Caki2 (cell line): ENCODE measurements at regions not wholly inside any gene's neighbourhood (a gene's known extent, or its start where the extent isn't known, plus 50 kb on each side); places are given as distances from the start of the nearest gene placed in this dataset.
"Not testable (repeated sequence)": the region's sequence is repeated elsewhere in the genome, so short reads cannot be mapped to it uniquely, and the experiment has no call there.

Source experiments
- DNase-seq: peaks from one replicate; pipeline ENCODE4 v3.0.0-alpha.2; 2015; ENCODE audit warnings: low read depth
- in situ Hi-C: cut with HindIII; loops from 2 replicates; pipeline ENCODE4 v1.10.0; 2016; ENCODE audit warnings: low sequenced_read_pairs, low pct_unique_long_range_greater_than_20kb, mixed read lengths

DNA sequence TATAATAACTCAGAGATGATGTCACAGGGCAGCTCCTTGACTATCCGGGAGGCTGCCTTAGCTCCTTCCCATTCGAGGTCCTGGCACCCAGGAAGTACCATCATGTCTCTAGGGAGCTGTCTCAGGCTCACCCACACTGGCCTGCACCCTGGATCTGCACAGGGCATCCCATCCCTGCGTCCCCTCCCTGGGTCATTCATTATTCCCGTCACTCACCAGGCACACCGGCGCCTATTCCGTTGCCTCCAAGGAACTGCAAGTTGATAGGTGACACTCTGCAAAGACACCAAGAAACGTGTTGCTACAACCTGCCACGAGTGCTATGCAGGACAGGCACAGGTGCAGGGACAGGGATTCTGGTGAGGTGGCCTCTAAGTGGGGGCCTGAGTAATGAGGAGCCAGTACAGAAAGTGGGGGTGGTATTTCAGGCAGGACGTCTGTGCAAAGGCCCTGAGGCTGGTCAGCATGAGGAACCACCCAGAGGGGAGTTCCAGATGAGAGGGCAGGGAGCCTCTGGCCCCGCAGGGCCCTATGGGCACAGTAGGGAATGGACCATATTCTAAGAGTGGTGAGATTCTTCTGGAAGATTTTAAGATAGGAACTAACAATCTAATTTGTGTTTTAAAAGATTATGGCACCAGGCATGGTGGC is 71.6 kb upstream of the SHANK2 start:
- no peak for DNase-seq
- in situ Hi-C loops = no loop called here

GRCh38 chr11:71322861-71323582 is 70.6 kb upstream of the SHANK2 start:
- DNase-seq = no peak
- in situ Hi-C loops = no loop called here

GRCh38 chr11:71322192-71322735 is 69.9 kb upstream of the SHANK2 start:
- in situ Hi-C loops = no loop called here
- DNase-seq = no peak

DNA sequence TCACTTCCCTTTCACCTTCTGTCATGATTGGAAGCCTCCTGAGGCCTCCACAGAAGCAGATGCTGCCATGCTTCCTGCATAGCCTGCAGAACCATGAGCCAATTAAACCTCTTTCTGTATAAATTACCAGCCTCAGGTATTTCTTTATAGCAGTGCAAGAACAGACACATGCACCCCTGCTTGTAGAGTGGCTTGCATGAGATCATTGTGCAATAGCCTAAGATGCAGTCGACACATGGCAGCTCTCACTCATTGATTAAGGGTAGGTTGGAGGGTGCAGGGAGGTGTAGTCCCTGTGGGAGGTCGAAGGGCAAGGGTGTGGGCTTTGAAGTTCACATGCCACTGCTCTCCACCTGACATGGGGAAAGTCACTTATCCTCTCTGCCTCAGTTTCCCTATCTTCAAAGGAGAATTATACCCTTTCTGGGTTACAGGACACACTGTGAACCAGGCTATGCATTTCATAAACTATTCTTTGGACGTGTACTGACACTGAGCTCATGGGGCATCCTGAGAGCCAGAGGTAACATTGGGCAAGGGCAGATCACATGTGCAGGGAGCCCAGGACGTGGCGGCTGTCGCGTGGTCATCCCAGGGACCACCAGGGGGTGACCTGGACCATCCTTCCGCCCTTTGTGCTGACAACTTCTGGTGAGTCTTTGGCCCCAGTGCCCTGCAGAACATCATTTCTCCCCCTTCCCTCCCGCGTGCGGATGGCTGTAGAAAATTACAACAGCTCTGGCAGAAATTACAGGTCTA is 69.2 kb upstream of the SHANK2 start:
- in situ Hi-C loops = no loop called here
- DNase-seq = no peak

- DNase-seq = no peak
- in situ Hi-C loops = no loop called here
Observed at GRCh38 chr11:71316701-71317100, 64.3 kb upstream of the SHANK2 start.

- in situ Hi-C loops = not testable (repeated sequence)
Observed at GRCh38 chr11:71312616-71313015, 60.2 kb upstream of the SHANK2 start.

GRCh38 chr11:71311928-71312510 is 59.6 kb upstream of the SHANK2 start:
- in situ Hi-C loops = no loop called here
- DNase-seq = no peak

More at GRCh38 chr11:71312616-71313015, 60.2 kb upstream of the SHANK2 start:
- not testable (repeated sequence) for DNase-seq

- in situ Hi-C loops = no loop called here
Observed at GRCh38 chr11:71311176-71311925, 59.0 kb upstream of the SHANK2 start.

DNA sequence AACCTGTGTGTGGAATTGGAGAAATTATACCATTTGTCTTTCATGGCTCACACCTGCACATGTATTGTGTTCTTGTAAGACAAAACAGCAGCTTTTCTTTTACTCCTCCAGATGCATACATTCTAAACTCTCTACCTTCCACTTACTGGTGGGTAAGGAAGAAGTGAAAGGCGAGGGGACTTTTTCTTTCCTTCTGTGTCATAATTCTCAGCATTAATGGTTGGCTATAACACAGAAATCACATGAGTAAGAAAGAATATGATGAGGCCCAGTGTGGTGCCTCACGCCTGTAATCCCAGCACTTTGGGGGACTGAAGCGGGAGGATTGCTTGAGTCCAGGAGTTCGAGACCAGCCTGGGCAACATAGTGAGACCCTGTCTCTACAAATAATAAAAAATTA is 57.8 kb upstream of the SHANK2 start:
- in situ Hi-C loops = no loop called here
- no peak for DNase-seq

More at GRCh38 chr11:71311176-71311925, 59.0 kb upstream of the SHANK2 start:
- no peak for DNase-seq

DNA sequence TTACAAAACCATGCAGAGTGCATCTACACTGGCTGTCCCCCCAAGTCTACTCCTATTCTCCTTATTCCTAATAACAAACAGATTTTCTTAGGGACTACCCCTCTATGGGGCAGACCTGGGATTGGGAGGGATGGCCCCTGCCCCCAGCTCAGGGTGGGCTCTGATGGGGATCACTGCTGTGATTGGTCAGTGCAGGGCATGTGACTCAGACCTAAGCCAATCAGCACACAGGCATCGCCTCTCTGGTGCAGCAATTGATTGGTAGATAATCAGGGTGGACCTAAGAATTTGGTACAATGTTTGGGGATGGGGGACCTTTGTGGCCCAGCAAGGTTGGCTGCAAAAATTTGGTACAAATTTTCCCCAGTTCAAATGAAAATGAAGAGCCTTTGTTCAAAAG is 57.2 kb upstream of the SHANK2 start:
- in situ Hi-C loops = no loop called here
- DNase-seq = no peak

GRCh38 chr11:71309181-71309580 is 56.8 kb upstream of the SHANK2 start:
- in situ Hi-C loops = no loop called here

DNA sequence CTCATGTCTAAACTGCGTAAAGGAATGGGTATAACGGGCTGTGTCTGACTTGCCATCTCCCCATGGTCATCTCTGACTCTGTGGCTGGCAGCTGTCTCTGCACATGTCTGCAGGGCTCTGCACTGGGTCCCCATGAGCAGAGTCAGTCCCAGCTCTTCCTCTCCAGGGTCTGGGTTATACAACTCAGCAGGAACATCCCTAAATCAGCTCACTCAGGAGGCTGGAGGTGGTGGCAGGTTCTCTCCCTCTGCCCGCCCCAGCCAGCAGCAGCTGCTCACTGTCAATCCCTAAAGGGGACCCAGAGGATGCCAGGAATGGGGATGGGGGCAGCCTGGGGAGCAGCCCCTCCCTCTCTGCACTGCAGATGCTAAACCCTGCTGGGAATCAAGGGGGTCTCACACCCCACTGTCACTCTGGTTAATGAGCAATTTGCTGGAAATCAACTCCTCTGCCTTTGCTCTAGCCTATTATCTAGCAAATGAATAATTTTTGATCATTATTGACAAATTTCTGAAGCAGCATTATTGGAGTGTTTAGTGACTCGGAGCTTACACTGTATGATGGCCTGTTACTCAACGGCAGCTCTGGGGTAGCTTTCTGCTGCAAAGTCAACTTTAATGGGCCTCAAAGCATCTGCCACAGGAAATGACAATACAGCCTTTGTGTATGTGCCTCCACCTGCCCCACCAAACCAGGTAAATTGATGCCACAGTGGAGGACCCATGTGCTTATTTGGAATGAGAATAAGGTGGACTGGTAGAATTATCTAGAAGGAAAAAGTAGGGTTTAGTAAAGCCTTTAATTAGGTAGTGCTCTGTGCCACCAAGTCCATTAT is 55.7 kb upstream of the SHANK2 start:
- no peak for DNase-seq
- in situ Hi-C loops = no loop called here

More at GRCh38 chr11:71309181-71309580, 56.8 kb upstream of the SHANK2 start:
- DNase-seq = no peak

DNA sequence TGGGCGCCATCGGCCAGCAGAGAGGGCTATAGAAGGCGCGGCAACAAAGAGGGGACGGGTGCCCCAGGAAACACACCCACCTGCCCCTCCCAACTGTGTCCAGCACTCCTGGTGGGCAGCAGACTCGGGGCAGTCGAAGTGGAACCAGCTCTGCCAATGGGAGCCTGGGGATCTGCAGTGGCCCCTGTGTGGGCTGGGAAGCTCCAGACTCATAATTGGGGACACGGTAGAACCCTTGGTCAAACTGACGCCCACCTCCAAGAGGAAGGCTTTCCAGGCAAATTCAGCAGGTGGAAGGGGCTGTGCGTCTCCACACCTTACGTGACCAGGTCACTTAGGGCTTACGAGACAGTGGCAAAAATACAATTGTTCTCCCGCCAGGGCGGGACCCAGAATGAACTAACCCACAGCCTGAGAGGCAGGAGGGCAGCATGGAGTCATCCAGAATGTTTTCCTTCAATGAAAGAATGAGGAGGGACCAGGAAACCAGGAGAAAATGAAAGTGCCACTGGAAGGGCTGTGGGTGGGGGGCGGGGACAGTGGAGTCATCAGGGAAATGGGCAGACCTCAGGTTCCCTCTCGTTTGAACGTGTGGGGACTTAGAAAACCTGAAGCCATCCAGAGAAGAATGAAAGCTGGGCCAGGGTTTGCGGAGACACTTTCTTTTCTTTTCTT is 53.2 kb upstream of the SHANK2 start:
- no peak for DNase-seq
- in situ Hi-C loops = no loop called here

GRCh38 chr11:71305041-71305440 is 52.7 kb upstream of the SHANK2 start:
- in situ Hi-C loops = no loop called here
- DNase-seq = no peak

- DNase-seq = no peak
- in situ Hi-C loops = no loop called here
Observed at GRCh38 chr11:71304491-71304890, 52.1 kb upstream of the SHANK2 start.

GRCh38 chr11:71304045-71304444 is 51.7 kb upstream of the SHANK2 start:
- in situ Hi-C loops = no loop called here
- DNase-seq = no peak

GRCh38 chr11:71302911-71303310 is 50.5 kb upstream of the SHANK2 start:
- in situ Hi-C loops = no loop called here
- no peak for DNase-seq
